ENCODE measurements at regions not wholly inside any gene's neighbourhood (a gene's known extent, or its start where the extent isn't known, plus 50 kb on each side); places are given as distances from the start of the nearest gene placed in this dataset.

- TF ChIP-seq POLR2A (IDR thresholded peaks at IDR 0.05) (no peak), POLR2AphosphoS5 (IDR thresholded peaks at IDR 0.05) (no peak), CTCF (IDR thresholded peaks at IDR 0.05) (no peak)
Measured at GRCh38 chr3:170699158-170700053, 113.5 kb upstream of the SLC7A14 start.

Measured in upper lobe of left lung (tissue), 4 donors.